Vagina (tissue), 2 donors: ENCODE measurements at regions not wholly inside any gene's neighbourhood (a gene's known extent, or its start where the extent isn't known, plus 50 kb on each side); places are given as distances from the start of the nearest gene placed in this dataset.

ENCODE experiments used
- POLR2A ChIP-seq, 2 donors: fragments of 450-650 bp; IDR thresholded peaks; one replicate each; pipeline ENCODE4 v1.6.1; 2017; ENCODE audit warnings: antibody characterized with exemption in 2 of 2, mild to moderate bottlenecking in 2 of 2, moderate library complexity in 2 of 2
- POLR2AphosphoS5 ChIP-seq, 2 donors: sonication (generic); formaldehyde crosslinking; IDR thresholded peaks; one replicate each; pipeline ENCODE4 v1.9.0; 2017; ENCODE audit warnings: antibody characterized with exemption in 2 of 2, mild to moderate bottlenecking in 2 of 2, low read depth in 1 of 2; ENCODE audit not compliant: insufficient read depth in 1 of 2
- TF ChIP-seq, protein P1 (sequence below), 3 experiments: fragments of 450-650 bp in 2 of 3; fragments of 200-600 bp in 1 of 3; sonication (generic) in 1 of 3; IDR thresholded peaks; one replicate each; pipeline ENCODE4 v1.5.1; 2017 to 2019; ENCODE audit warnings: antibody characterized with exemption in 3 of 3, mild to moderate bottlenecking in 2 of 3, moderate library complexity in 2 of 3

DNA sequence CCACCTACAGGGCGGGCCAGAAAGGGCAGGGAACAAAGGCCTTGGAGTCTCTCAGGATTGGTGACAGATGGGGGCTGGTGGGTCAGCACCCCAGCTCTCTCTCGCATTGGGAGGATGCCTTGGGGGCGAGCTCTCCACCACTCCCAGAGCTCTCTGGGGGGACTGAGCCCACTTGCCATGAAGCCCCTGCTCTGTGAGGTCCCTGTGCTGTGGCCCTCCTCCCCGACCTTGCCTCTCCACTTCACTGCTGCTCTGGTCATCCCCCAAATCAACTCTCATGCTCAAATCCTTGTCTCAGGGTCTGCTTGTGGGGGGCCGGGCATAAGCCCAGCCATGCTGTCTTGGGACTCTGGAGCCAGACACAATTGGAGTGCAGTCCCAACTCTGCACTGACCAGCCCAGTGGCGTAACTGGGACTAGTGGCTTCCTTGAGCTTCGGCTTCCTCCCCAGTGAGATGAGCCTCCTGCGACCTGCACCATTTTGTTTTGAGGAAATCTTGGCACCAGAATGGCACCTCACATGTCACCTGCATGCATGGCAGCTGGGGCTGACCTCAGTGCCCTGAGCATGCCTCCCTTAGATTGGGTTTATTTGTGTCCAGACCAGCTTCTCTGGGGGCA lies 184.5 kb downstream of the IRF8 start:
- TF ChIP-seq, protein P1, sequence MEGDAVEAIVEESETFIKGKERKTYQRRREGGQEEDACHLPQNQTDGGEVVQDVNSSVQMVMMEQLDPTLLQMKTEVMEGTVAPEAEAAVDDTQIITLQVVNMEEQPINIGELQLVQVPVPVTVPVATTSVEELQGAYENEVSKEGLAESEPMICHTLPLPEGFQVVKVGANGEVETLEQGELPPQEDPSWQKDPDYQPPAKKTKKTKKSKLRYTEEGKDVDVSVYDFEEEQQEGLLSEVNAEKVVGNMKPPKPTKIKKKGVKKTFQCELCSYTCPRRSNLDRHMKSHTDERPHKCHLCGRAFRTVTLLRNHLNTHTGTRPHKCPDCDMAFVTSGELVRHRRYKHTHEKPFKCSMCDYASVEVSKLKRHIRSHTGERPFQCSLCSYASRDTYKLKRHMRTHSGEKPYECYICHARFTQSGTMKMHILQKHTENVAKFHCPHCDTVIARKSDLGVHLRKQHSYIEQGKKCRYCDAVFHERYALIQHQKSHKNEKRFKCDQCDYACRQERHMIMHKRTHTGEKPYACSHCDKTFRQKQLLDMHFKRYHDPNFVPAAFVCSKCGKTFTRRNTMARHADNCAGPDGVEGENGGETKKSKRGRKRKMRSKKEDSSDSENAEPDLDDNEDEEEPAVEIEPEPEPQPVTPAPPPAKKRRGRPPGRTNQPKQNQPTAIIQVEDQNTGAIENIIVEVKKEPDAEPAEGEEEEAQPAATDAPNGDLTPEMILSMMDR (IDR thresholded peaks at IDR 0.05): no peak
- TF ChIP-seq POLR2A (IDR thresholded peaks at IDR 0.05): no peak
- TF ChIP-seq POLR2AphosphoS5 (IDR thresholded peaks at IDR 0.05; ENCODE audit: insufficient read depth in 1 of 2, low read depth in 1 of 2): no peak
